ENCODE measurements at regions not wholly inside any gene's neighbourhood (a gene's known extent, or its start where the extent isn't known, plus 50 kb on each side); places are given as distances from the start of the nearest gene placed in this dataset.

DNA sequence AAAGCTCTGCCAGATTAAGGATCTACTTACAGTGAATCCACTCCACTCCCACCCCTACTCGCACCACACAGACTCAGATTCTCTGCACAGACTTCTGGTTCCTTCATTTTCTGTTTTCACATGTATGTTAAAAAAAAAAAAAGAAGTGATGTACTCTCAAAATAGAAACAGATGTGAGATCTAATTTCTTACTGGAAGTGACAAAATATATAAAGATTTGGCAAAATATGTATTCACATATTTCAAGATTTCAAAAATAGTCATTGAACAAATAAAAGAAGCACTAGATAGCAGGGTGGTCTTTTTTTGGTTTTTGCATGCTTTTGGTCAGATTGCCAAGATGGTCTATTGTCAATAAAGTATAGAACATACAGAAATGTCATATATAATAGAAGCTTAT lies 379.2 kb downstream of the TMEM167A start:
- no peak overlapping the region for H2BK20ac ChIP-seq (ENCODE audit: low read length)
- no peak overlapping the region for H4K91ac ChIP-seq (replicated peaks; ENCODE audit: insufficient read length, low read length)
- 73% methylated on average over 1 of the region's 1 CpG; no CpG with 5 or more reads in 1 of the 2 experiments for WGBS, 2 experiments (ENCODE audit: extremely low coverage in 1 of 2, insufficient coverage in 1 of 2, insufficient read length in 1 of 2, insufficient replicate concordance in 2 of 2, low coverage in 1 of 2, low lambda C conversion rate in 2 of 2, missing lambda C conversion rate in 1 of 2)
- H3K9ac ChIP-seq (replicated peaks in 1 of 4; ENCODE audit: extremely low read depth in 1 of 4, low read depth in 3 of 4, low read length in 3 of 4), result no peak overlapping the region
- H3K79me2 ChIP-seq (ENCODE audit: control insufficient read depth in 1 of 2, insufficient read depth in 2 of 2, low read length in 2 of 2), result no peaks in the 10 kb centered on the region
- H2BK15ac ChIP-seq (ENCODE audit: low read length), result no peak overlapping the region
- no peak overlapping the region for H3K23ac ChIP-seq (ENCODE audit: insufficient read length)
- H4K5ac ChIP-seq (ENCODE audit: insufficient read length, low read depth, low read length), result no peak overlapping the region
- H3K36me3 ChIP-seq (ENCODE audit: control insufficient read depth in 2 of 4, insufficient read depth in 4 of 4, low read length in 3 of 4), result no peaks in the 10 kb centered on the region
- no peak overlapping the region for H2BK12ac ChIP-seq (ENCODE audit: low read depth, low read length)
- no peaks in the 10 kb centered on the region for H3K27me3 ChIP-seq (replicated peaks in 1 of 4; ENCODE audit: control insufficient read depth in 3 of 4, extremely low read depth in 1 of 4, insufficient read depth in 3 of 4, low read length in 3 of 4)
- H3K4ac ChIP-seq (replicated peaks; ENCODE audit: insufficient read length, low read depth, low read length), result no peak overlapping the region
- no peak overlapping the region for H2AK5ac ChIP-seq (ENCODE audit: low read depth, low read length)
- TF ChIP-seq KDM1A (IDR thresholded peaks at IDR 0.05; ENCODE audit: borderline replicate concordance, low read length), result no peak
- no peak for TF ChIP-seq GABPA (IDR thresholded peaks at IDR 0.05; ENCODE audit: borderline replicate concordance, insufficient read depth, low read length)
- no peak for TF ChIP-seq BRCA1 (IDR thresholded peaks at IDR 0.05; ENCODE audit: low read depth, low read length)
- no peak for TF ChIP-seq EZH2 (IDR thresholded peaks at IDR 0.05; ENCODE audit: low read depth, low read length, severe bottlenecking)
- TF ChIP-seq SP2 (IDR thresholded peaks at IDR 0.05; ENCODE audit: low read length), result no peak
- no peak for TF ChIP-seq BACH1 (IDR thresholded peaks at IDR 0.05; ENCODE audit: low read length)
- TF ChIP-seq, protein P1, sequence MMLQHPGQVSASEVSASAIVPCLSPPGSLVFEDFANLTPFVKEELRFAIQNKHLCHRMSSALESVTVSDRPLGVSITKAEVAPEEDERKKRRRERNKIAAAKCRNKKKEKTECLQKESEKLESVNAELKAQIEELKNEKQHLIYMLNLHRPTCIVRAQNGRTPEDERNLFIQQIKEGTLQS (IDR thresholded peaks at IDR 0.05; ENCODE audit: insufficient read depth, low read depth, low read length), result no peak
- FAIRE-seq (no peak), DNase-seq (ENCODE audit: low read depth in 1 of 2, low spot score in 2 of 2) (no peak)
- H3K4me2 ChIP-seq (ENCODE audit: insufficient read depth in 1 of 2, low read depth in 2 of 2, low read length in 2 of 2), result no peak overlapping the region
- no peaks in the 10 kb centered on the region for H3K79me1 ChIP-seq (ENCODE audit: low read depth, low read length)
- no peak overlapping the region for H3K27ac ChIP-seq (ENCODE audit: low read depth, low read length)
- H3K14ac ChIP-seq (ENCODE audit: insufficient read length), result no peak overlapping the region
- H3K56ac ChIP-seq (replicated peaks; ENCODE audit: insufficient read length, low read depth, low read length), result no peak overlapping the region
- H3K23me2 ChIP-seq (ENCODE audit: low read depth, low read length), result no peaks in the 10 kb centered on the region
- ChIA-PET CTCF (ENCODE audit: partially characterized antibody) (interaction anchor here (0.6 kb wide), 1 partner anchor 104 kb away, joined by 3 read pairs; no protein-coding TSS in a partner anchor), POLR2A (ENCODE audit: partially characterized antibody) (no interaction called here)
- H3K4me3 ChIP-seq (ENCODE audit: extremely low read depth in 1 of 4, insufficient read depth in 2 of 4, low read depth in 3 of 4, low read length in 4 of 4), result no peak overlapping the region
- H3K18ac ChIP-seq (ENCODE audit: extremely low read depth, low read length), result no peak overlapping the region
- no peaks in the 10 kb centered on the region for H3K9me3 ChIP-seq (ENCODE audit: insufficient read depth in 2 of 2, low read depth in 1 of 2, low read length in 1 of 2)
- no peak overlapping the region for H2BK120ac ChIP-seq (replicated peaks; ENCODE audit: low read depth, low read length)
- peaks cover 0 to 7% (median 1%) of the 10 kb centered on the region in 4 experiments; a peak in 3 of 7 replicates for H3K4me1 ChIP-seq (replicated peaks in 1 of 4; ENCODE audit: control insufficient read depth in 3 of 4, insufficient read depth in 4 of 4, low read length in 3 of 4)
- no peak overlapping the region for H2AFZ ChIP-seq (ENCODE audit: low read length)
- no peak overlapping the region for H2BK5ac ChIP-seq (ENCODE audit: low read depth, low read length)
- H4K8ac ChIP-seq (ENCODE audit: extremely low read depth, insufficient read depth, low read length), result no peak overlapping the region
- no peaks in the 10 kb centered on the region for H4K20me1 ChIP-seq (replicated peaks in 1 of 2; ENCODE audit: control insufficient read depth in 1 of 2, insufficient read depth in 2 of 2, low read length in 2 of 2)

Measured in H1 (cell line).